ENCODE measurements at regions not wholly inside any gene's neighbourhood (a gene's known extent, or its start where the extent isn't known, plus 50 kb on each side); places are given as distances from the start of the nearest gene placed in this dataset.
"Not testable (repeated sequence)": the region's sequence is repeated elsewhere in the genome, so short reads cannot be mapped to it uniquely, and the experiment has no call there.

DNA sequence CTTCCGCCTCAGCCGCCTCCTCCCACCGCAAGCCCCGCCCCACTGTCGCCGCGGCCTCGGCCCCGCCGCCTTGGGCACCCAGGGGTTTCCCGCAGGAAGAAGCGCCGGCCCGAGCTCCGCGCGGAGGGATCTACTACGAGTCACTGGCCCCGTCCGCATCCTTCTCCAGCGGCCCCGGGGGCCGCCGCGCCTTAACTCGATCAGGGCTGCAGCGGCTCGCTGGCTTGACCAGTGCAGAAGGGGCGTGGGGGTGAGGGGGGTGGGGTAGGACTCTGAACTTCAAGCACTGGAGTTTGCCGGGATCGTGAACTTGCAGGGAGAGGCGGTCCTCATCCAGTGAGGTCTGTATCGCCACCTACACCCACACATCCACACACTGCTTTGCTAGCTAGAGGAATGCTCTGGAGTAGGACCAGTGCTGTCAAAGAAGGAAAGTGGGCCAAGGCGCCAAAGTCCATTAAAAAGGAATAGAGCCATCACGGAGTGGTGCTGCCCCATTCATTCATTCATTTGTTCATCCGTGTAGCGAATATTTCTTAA is 68.7 kb upstream of the NUDT4B start:
- TF ChIP-seq, protein P1, sequence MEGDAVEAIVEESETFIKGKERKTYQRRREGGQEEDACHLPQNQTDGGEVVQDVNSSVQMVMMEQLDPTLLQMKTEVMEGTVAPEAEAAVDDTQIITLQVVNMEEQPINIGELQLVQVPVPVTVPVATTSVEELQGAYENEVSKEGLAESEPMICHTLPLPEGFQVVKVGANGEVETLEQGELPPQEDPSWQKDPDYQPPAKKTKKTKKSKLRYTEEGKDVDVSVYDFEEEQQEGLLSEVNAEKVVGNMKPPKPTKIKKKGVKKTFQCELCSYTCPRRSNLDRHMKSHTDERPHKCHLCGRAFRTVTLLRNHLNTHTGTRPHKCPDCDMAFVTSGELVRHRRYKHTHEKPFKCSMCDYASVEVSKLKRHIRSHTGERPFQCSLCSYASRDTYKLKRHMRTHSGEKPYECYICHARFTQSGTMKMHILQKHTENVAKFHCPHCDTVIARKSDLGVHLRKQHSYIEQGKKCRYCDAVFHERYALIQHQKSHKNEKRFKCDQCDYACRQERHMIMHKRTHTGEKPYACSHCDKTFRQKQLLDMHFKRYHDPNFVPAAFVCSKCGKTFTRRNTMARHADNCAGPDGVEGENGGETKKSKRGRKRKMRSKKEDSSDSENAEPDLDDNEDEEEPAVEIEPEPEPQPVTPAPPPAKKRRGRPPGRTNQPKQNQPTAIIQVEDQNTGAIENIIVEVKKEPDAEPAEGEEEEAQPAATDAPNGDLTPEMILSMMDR (IDR thresholded peaks at IDR 0.05): not testable (repeated sequence)
- TF ChIP-seq POLR2A (IDR thresholded peaks at IDR 0.05): not testable (repeated sequence)

Data from adrenal gland (tissue), 5 donors.